Fibroblast of pulmonary artery (primary cell): ENCODE measurements at regions not wholly inside any gene's neighbourhood (a gene's known extent, or its start where the extent isn't known, plus 50 kb on each side); places are given as distances from the start of the nearest gene placed in this dataset.
"Not testable (repeated sequence)": the region's sequence is repeated elsewhere in the genome, so short reads cannot be mapped to it uniquely, and the experiment has no call there.

Source experiments
- DNase-seq: peaks from one replicate; pipeline ENCODE4 v3.0.0-alpha.2; 2010; ENCODE audit warnings: low read depth
- H3K4me3 ChIP-seq: replicated peaks from 2 replicates; pipeline ENCODE4 v1.5.1; 2011; ENCODE audit warnings: low read depth, mild to moderate bottlenecking, control low read depth, low read length, moderate library complexity
- CTCF ChIP-seq: IDR thresholded peaks from 2 replicates; pipeline ENCODE4 v1.5.1; 2011; ENCODE audit warnings: mild to moderate bottlenecking, control low read depth, low read length, inconsistent platforms; ENCODE audit errors: missing control alignments

GRCh38 chr4:43607400-43607799 is 714.9 kb downstream of the GRXCR1 start:
- no peak overlapping the region for H3K4me3 ChIP-seq
- no peak for DNase-seq
- TF ChIP-seq CTCF: no peak

GRCh38 chr4:43607827-43608461 is 715.4 kb downstream of the GRXCR1 start:
- H3K4me3 ChIP-seq: no peak overlapping the region
- no peak for DNase-seq
- TF ChIP-seq CTCF: no peak

GRCh38 chr4:43619219-43619618 is 726.7 kb downstream of the GRXCR1 start:
- no peak for TF ChIP-seq CTCF
- no peak for DNase-seq
- H3K4me3 ChIP-seq: no peak overlapping the region

GRCh38 chr4:43637893-43638292 is 745.4 kb downstream of the GRXCR1 start:
- not testable (repeated sequence) for H3K4me3 ChIP-seq, DNase-seq

- no peak for DNase-seq
- H3K4me3 ChIP-seq: no peak overlapping the region
- TF ChIP-seq CTCF: no peak
These were observed 759.5 kb downstream of the GRXCR1 start for GRCh38 chr4:43651991-43652390.

- not testable (repeated sequence) for H3K4me3 ChIP-seq, DNase-seq
These were observed 767.0 kb downstream of the GRXCR1 start for GRCh38 chr4:43659547-43659946.

GRCh38 chr4:43672265-43672885 is 776.2 kb downstream of the KCTD8 start:
- not testable (repeated sequence) for H3K4me3 ChIP-seq, DNase-seq

- no peak for TF ChIP-seq CTCF
- DNase-seq: no peak
- no peak overlapping the region for H3K4me3 ChIP-seq
These were observed 768.2 kb downstream of the KCTD8 start for GRCh38 chr4:43680421-43680820.
